Transverse colon (tissue), 4 donors: ENCODE measurements at regions not wholly inside any gene's neighbourhood (a gene's known extent, or its start where the extent isn't known, plus 50 kb on each side); places are given as distances from the start of the nearest gene placed in this dataset.

Experiments used
- DNase-seq: peaks from one replicate; pipeline ENCODE4 v3.0.0-alpha.2; 2019
- H3K27ac ChIP-seq, 4 donors: fragments of 200-600 bp; sonication (generic); 2 replicates each; pipeline ENCODE4 v1.5.1; 2016 to 2018; ENCODE audit warnings: inconsistent platforms in 4 of 4
- H3K27me3 ChIP-seq: fragments of 200-600 bp; sonication (generic); 2 replicates; pipeline ENCODE4 v1.5.1; 2017; ENCODE audit warnings: inconsistent platforms
- H3K36me3 ChIP-seq, 4 donors: fragments of 200-600 bp; sonication (generic); 2 replicates each; pipeline ENCODE4 v1.5.1; 2017 to 2019; ENCODE audit warnings: inconsistent platforms in 4 of 4
- H3K4me1 ChIP-seq, 4 donors: fragments of 200-600 bp; sonication (generic); 2 replicates each; pipeline ENCODE4 v1.5.1; 2017 to 2020; ENCODE audit warnings: inconsistent platforms in 4 of 4
- H3K4me3 ChIP-seq, 4 donors: fragments of 200-600 bp; sonication (generic); 1 replicate in 1 of 4; 2 replicates in 3 of 4; pipeline versions ENCODE4 v1.5.1 to v1.6.1; 2017 to 2019; ENCODE audit warnings: inconsistent platforms in 4 of 4
- H3K9me3 ChIP-seq, 2 donors: fragments of 200-600 bp; sonication (generic); 2 replicates each; pipeline ENCODE4 v1.5.1; 2017 to 2019; ENCODE audit warnings: inconsistent platforms in 2 of 2
- CTCF ChIP-seq, 5 experiments: fragments of 200-600 bp in 3 of 5; fragments of 450-650 bp in 2 of 5; sonication (generic) in 3 of 5; IDR thresholded peaks; 1 replicate in 2 of 5; 2 replicates in 3 of 5; pipeline ENCODE4 v1.5.1; 2016 to 2017; ENCODE audit warnings: antibody characterized with exemption in 5 of 5, inconsistent platforms in 3 of 5, mild to moderate bottlenecking in 2 of 5, moderate library complexity in 1 of 5
- EP300 ChIP-seq: sonication (generic); formaldehyde crosslinking; IDR thresholded peaks from one replicate; pipeline ENCODE4 v1.6.1; 2017; ENCODE audit warnings: antibody characterized with exemption, low read depth
- POLR2A ChIP-seq: fragments of 450-650 bp; IDR thresholded peaks from one replicate; pipeline ENCODE4 v1.6.1; 2016; ENCODE audit warnings: antibody characterized with exemption, mild to moderate bottlenecking, moderate library complexity
- POLR2AphosphoS5 ChIP-seq, 3 donors: sonication (generic); formaldehyde crosslinking; IDR thresholded peaks; one replicate each; pipeline ENCODE4 v1.6.1; 2016; ENCODE audit warnings: antibody characterized with exemption in 3 of 3
- WGBS, 2 donors: methylation state at CpG; one replicate each; pipeline ENCODE4 v1.1.5; 2018; ENCODE audit warnings: low coverage in 1 of 2; 5-methylcytosine and 5-hydroxymethylcytosine counted together
- in situ Hi-C, 4 donors: fragments of 200-750 bp; cut with MboI; loops; one replicate each; pipeline versions ENCODE4 v1.15.0 to v1.15.1; 2017; ENCODE audit warnings: low sequenced_read_pairs in 3 of 4, low pct_ligation_motif_present in 1 of 4, low pct_unique_long_range_greater_than_20kb in 1 of 4
- intact Hi-C: fragments of 100-400 bp; cut with DNase I; formaldehyde crosslinking; loops from one replicate; pipeline ENCODE4 v1.15.1; 2023; ENCODE audit warnings: low total_unique reads

- in situ Hi-C loops, result no loop called here
- peaks cover 8 to 26% (median 20%) of the 10 kb centered on the region in 4 donors for H3K4me1 ChIP-seq
Measured at GRCh38 chr20:12098421-12098820, 180.7 kb downstream of the BTBD3 start.

DNA sequence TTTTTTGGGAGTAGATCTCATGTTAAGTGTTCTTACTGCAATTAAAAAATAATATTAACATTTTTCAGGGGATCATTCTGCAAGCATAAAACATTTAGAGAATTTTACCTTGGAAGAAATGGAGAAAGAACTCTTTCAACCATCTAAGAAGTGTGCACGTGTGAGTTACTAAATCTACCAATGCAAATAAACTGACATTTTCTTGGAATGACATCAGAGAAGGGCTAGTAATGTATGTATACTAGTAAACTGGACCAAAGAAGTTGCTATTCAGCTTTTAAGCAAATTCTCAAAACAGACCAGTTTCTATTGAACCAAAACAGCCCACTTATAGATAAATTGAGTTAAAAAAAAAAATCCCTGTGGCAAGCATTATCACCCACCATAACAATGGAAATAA is 191.2 kb downstream of the BTBD3 start:
- in situ Hi-C loops (no loop called here), intact Hi-C loops (no loop called here)
- WGBS, 2 donors, result 46 to 47% methylated on average over 1 of the region's 1 CpG
- TF ChIP-seq CTCF (IDR thresholded peaks at IDR 0.05) (no peak), EP300 (no peak), POLR2AphosphoS5 (IDR thresholded peaks at IDR 0.05) (no peak), POLR2A (no peak)
- no peaks in the 10 kb centered on the region for H3K36me3 ChIP-seq
- no peaks in the 10 kb centered on the region for H3K9me3 ChIP-seq
- H3K4me1 ChIP-seq, result peaks cover 0 to 9% (median 0%) of the 10 kb centered on the region in 4 donors
- no peak overlapping the region for H3K4me3 ChIP-seq
- H3K27ac ChIP-seq, result no peak overlapping the region
- no peaks in the 10 kb centered on the region for H3K27me3 ChIP-seq
- no peak for DNase-seq

More at GRCh38 chr20:12098421-12098820, 180.7 kb downstream of the BTBD3 start:
- no peak overlapping the region for H3K4me3 ChIP-seq
- H3K27me3 ChIP-seq, result no peaks in the 10 kb centered on the region
- no peak for TF ChIP-seq EP300
- peak in 1 of 3 donors; percentile 35 for TF ChIP-seq POLR2AphosphoS5 (IDR thresholded peaks at IDR 0.05)
- TF ChIP-seq POLR2A, result no peak
- no peak for TF ChIP-seq CTCF (IDR thresholded peaks at IDR 0.05)
- no peaks in the 10 kb centered on the region for H3K9me3 ChIP-seq
- WGBS, 2 donors, result 52 to 63% methylated on average over 2 of the region's 2 CpGs
- DNase-seq, result peak; percentile 37
- H3K27ac ChIP-seq, result peak overlapping the region; percentile 71 to 84 (median 82)
- no peaks in the 10 kb centered on the region for H3K36me3 ChIP-seq
- intact Hi-C loops, result no loop called here

DNA sequence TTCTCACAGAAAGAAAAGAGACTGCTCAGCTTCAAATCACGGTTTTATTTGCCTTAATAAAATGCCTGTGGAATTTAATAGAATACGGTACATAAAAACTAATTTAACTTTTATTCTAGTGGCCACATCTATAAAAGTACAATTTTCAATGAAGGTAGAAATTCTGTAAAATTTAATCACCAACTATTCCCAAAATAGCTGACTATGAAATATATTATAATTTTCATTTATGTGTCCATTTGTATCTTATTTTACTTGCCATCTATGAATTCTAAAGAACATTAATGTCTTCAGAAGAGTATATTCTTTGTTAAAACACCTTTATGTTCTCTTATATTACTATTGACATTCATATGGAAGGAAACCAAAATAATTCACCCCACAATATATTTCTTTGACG is 192.6 kb downstream of the BTBD3 start:
- in situ Hi-C loops, result no loop called here
- Histone ChIP-seq H3K36me3 (no peaks in the 10 kb centered on the region), H3K9me3 (no peaks in the 10 kb centered on the region), H3K4me3 (no peak overlapping the region), H3K27ac (no peak overlapping the region), H3K27me3 (no peaks in the 10 kb centered on the region), H3K4me1 (peaks cover 0 to 9% (median 0%) of the 10 kb centered on the region in 4 donors)
- no peak for DNase-seq
- WGBS, 2 donors, result 54 to 80% methylated on average over 3 of the region's 3 CpGs
- intact Hi-C loops, result no loop called here
- TF ChIP-seq CTCF (IDR thresholded peaks at IDR 0.05) (no peak), POLR2AphosphoS5 (IDR thresholded peaks at IDR 0.05) (no peak), POLR2A (no peak), EP300 (no peak)

DNA sequence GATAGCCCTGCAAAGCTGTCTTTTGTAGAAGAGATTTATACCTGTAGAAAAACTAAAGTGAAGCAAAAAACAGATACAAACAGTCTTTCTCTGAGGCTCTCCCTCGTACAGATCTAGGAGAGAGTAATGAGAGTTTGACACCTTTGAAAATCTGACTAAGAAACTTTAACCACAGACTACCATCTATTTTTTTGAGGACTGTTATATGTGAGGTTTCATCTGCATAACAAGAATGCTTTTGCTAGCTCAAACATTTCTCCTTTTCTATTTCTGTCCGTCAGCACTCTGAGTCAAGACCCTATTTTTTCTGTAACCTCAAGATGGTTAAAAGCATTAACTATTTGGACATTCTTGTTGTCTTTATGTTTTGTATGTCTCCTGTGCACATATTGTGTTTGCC is 193.0 kb downstream of the BTBD3 start:
- WGBS, 2 donors, result 46 to 58% methylated on average over 2 of the region's 2 CpGs
- Histone ChIP-seq H3K4me1 (peaks cover 0 to 9% (median 0%) of the 10 kb centered on the region in 4 donors), H3K36me3 (no peaks in the 10 kb centered on the region), H3K4me3 (no peak overlapping the region), H3K27me3 (no peaks in the 10 kb centered on the region), H3K27ac (no peak overlapping the region), H3K9me3 (no peaks in the 10 kb centered on the region)
- intact Hi-C loops, result no loop called here
- in situ Hi-C loops, result no loop called here
- DNase-seq, result no peak
- TF ChIP-seq POLR2AphosphoS5 (IDR thresholded peaks at IDR 0.05) (no peak), EP300 (no peak), POLR2A (no peak), CTCF (IDR thresholded peaks at IDR 0.05) (no peak)
